H7 (cell line): ENCODE measurements at regions not wholly inside any gene's neighbourhood (a gene's known extent, or its start where the extent isn't known, plus 50 kb on each side); places are given as distances from the start of the nearest gene placed in this dataset.

Experiments used
- DNase-seq: peaks from one replicate; pipeline ENCODE4 v3.0.0; 2012
- H3K27me3 ChIP-seq: 2 replicates; pipeline ENCODE4 v1.6.0; 2011; ENCODE audit warnings: mild to moderate bottlenecking, low read length; ENCODE audit not compliant: control insufficient read depth, insufficient read depth
- H3K36me3 ChIP-seq: replicated peaks from 2 replicates; pipeline ENCODE4 v1.5.1; 2011; ENCODE audit warnings: low read length; ENCODE audit not compliant: control insufficient read depth, insufficient read depth
- H3K4me3 ChIP-seq: 2 replicates; pipeline ENCODE4 v1.5.1; 2011; ENCODE audit warnings: low read depth, mild to moderate bottlenecking, control low read depth, low read length, moderate library complexity; ENCODE audit not compliant: insufficient read depth

GRCh38 chr12:3923021-3923420, 49.8 kb upstream of the PARP11 start:
- Histone ChIP-seq H3K27me3 (peaks cover 4% of the 10 kb centered on the region; the same call in 1 of the 2 replicates), H3K36me3 (no peaks in the 10 kb centered on the region), H3K4me3 (no peak overlapping the region)
- DNase-seq: no peak
